ENCODE measurements at regions not wholly inside any gene's neighbourhood (a gene's known extent, or its start where the extent isn't known, plus 50 kb on each side); places are given as distances from the start of the nearest gene placed in this dataset.

- no peak overlapping the region for H3K4me2 ChIP-seq
- no peaks in the 10 kb centered on the region for H3K36me3 ChIP-seq
- no peaks in the 10 kb centered on the region for H3K36me3 Mint-ChIP-seq
- no peak for DNase-seq (ENCODE audit: low spot score)
- no peak overlapping the region for H3K27ac Mint-ChIP-seq
- no peaks in the 10 kb centered on the region for H3K27me3 Mint-ChIP-seq (ENCODE audit: insufficient read depth, low read depth)
- H3K79me2 ChIP-seq (ENCODE audit: low read depth), result no peaks in the 10 kb centered on the region
- H3K9me3 Mint-ChIP-seq, result no peaks in the 10 kb centered on the region
- peaks cover 10% of the 10 kb centered on the region for H3K4me1 Mint-ChIP-seq
- no peaks in the 10 kb centered on the region for H4K20me1 ChIP-seq (ENCODE audit: low read depth)
- TF ChIP-seq EZH2phosphoT487 (IDR thresholded peaks at IDR 0.05) (no peak), EZH2 (IDR thresholded peaks at IDR 0.05) (no peak)
- TF ChIP-seq, protein P1, sequence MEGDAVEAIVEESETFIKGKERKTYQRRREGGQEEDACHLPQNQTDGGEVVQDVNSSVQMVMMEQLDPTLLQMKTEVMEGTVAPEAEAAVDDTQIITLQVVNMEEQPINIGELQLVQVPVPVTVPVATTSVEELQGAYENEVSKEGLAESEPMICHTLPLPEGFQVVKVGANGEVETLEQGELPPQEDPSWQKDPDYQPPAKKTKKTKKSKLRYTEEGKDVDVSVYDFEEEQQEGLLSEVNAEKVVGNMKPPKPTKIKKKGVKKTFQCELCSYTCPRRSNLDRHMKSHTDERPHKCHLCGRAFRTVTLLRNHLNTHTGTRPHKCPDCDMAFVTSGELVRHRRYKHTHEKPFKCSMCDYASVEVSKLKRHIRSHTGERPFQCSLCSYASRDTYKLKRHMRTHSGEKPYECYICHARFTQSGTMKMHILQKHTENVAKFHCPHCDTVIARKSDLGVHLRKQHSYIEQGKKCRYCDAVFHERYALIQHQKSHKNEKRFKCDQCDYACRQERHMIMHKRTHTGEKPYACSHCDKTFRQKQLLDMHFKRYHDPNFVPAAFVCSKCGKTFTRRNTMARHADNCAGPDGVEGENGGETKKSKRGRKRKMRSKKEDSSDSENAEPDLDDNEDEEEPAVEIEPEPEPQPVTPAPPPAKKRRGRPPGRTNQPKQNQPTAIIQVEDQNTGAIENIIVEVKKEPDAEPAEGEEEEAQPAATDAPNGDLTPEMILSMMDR (IDR thresholded peaks at IDR 0.05), result no peak
- peak overlapping the region; percentile 65 for H2AFZ ChIP-seq (replicated peaks)
- H3K4me3 Mint-ChIP-seq, result no peak overlapping the region
- H3F3A ChIP-seq (ENCODE audit: low read depth), result no peaks in the 10 kb centered on the region
- H3K9ac ChIP-seq, result no peak overlapping the region
- H3K27ac ChIP-seq, result no peak overlapping the region
- H3K27me3 ChIP-seq, result no peaks in the 10 kb centered on the region
- H3K4me1 ChIP-seq, result peaks cover 22% of the 10 kb centered on the region
- no peak overlapping the region for H3K4me3 ChIP-seq
- H3K9me3 ChIP-seq (ENCODE audit: low read depth), result no peaks in the 10 kb centered on the region
These were observed 52.5 kb upstream of the C9orf72 start for GRCh38 chr9:27625751-27626150.

GRCh38 chr9:27626244-27627187 lies 53.2 kb upstream of the C9orf72 start:
- Mint-ChIP-seq H3K9me3 (no peaks in the 10 kb centered on the region), H3K36me3 (no peaks in the 10 kb centered on the region), H3K27me3 (ENCODE audit: insufficient read depth, low read depth) (no peaks in the 10 kb centered on the region), H3K4me3 (no peak overlapping the region), H3K4me1 (peaks cover 10% of the 10 kb centered on the region), H3K27ac (no peak overlapping the region)
- Histone ChIP-seq H2AFZ (replicated peaks) (peak overlapping the region; percentile 65), H3K9me3 (ENCODE audit: low read depth) (no peaks in the 10 kb centered on the region), H3K36me3 (no peaks in the 10 kb centered on the region), H3K79me2 (ENCODE audit: low read depth) (no peaks in the 10 kb centered on the region), H3K27ac (no peak overlapping the region), H3K4me1 (peaks cover 22% of the 10 kb centered on the region), H4K20me1 (ENCODE audit: low read depth) (no peaks in the 10 kb centered on the region), H3K4me2 (peak overlapping the region; percentile 45), H3K27me3 (no peaks in the 10 kb centered on the region), H3K9ac (no peak overlapping the region), H3F3A (ENCODE audit: low read depth) (no peaks in the 10 kb centered on the region), H3K4me3 (no peak overlapping the region)
- TF ChIP-seq, protein P1 (IDR thresholded peaks at IDR 0.05), result no peak
- TF ChIP-seq EZH2phosphoT487 (IDR thresholded peaks at IDR 0.05) (no peak), EZH2 (IDR thresholded peaks at IDR 0.05) (no peak)
- DNase-seq (ENCODE audit: low spot score), result no peak

DNA sequence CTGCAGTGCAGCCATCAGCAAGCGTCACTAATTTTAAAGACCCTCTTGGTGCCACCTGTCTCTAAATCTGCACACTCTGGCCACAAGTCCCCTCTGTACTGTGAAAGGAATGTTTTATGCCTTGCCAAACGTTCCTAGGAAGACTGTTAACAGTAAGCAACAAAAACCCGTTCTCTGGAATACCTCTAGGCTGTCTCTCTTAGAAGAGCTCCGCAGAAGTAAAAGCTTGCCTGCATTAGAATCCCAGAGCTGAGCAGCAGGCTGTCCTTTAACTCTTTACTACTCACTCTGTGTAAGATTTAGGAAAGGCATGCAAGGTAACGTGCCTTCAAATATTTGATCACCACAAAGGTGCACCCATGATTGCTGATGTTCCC lies 53.9 kb upstream of the C9orf72 start:
- Histone ChIP-seq H3K4me1 (peaks cover 22% of the 10 kb centered on the region), H3K4me2 (peak overlapping the region; percentile 45), H3K9ac (no peak overlapping the region)

DNA sequence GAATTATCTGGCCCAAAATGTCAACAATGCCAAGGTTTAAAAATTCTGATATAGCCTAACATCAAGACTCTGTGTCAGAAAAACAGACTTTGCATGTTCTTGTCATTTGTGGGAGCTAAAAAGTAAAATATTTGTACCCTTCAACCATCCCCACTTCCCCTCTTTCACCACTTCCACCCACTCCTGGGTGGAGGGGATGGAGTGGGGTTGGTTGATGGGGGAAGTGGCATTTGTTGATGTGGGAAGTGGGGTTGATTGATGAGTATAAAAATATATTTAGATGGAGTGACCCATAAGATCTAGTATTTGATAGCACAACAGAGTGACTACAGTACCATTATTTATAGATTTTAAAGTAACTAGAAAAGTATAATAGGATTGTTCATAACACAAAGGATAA lies 55.0 kb upstream of the C9orf72 start:
- H4K20me1 ChIP-seq (ENCODE audit: low read depth), result no peaks in the 10 kb centered on the region
- Mint-ChIP-seq H3K4me1 (peaks cover 10% of the 10 kb centered on the region), H3K4me3 (no peak overlapping the region), H3K9me3 (peaks cover 2% of the 10 kb centered on the region), H3K36me3 (no peaks in the 10 kb centered on the region), H3K27ac (no peak overlapping the region), H3K27me3 (ENCODE audit: insufficient read depth, low read depth) (no peaks in the 10 kb centered on the region)
- H3F3A ChIP-seq (ENCODE audit: low read depth), result no peaks in the 10 kb centered on the region
- no peaks in the 10 kb centered on the region for H3K9me3 ChIP-seq (ENCODE audit: low read depth)
- H3K79me2 ChIP-seq (ENCODE audit: low read depth), result no peaks in the 10 kb centered on the region
- H3K27me3 ChIP-seq, result no peaks in the 10 kb centered on the region
- no peak overlapping the region for H3K4me3 ChIP-seq
- H2AFZ ChIP-seq (replicated peaks), result peak overlapping the region; percentile 44
- TF ChIP-seq EZH2 (IDR thresholded peaks at IDR 0.05), result no peak
- TF ChIP-seq, protein P1 (IDR thresholded peaks at IDR 0.05), result no peak
- no peak for TF ChIP-seq EZH2phosphoT487 (IDR thresholded peaks at IDR 0.05)
- no peak for DNase-seq (ENCODE audit: low spot score)
- no peak overlapping the region for H3K27ac ChIP-seq
- H3K4me1 ChIP-seq, result peaks cover 22% of the 10 kb centered on the region
- H3K9ac ChIP-seq, result no peak overlapping the region
- no peaks in the 10 kb centered on the region for H3K36me3 ChIP-seq
- H3K4me2 ChIP-seq, result no peak overlapping the region

More for the DNA sequence above, 53.9 kb upstream of the C9orf72 start:
- Histone ChIP-seq H3K27ac (no peak overlapping the region), H3K79me2 (ENCODE audit: low read depth) (no peaks in the 10 kb centered on the region), H3K4me3 (no peak overlapping the region), H2AFZ (replicated peaks) (peak overlapping the region; percentile 51), H3F3A (ENCODE audit: low read depth) (no peaks in the 10 kb centered on the region), H3K9me3 (ENCODE audit: low read depth) (no peaks in the 10 kb centered on the region), H3K27me3 (no peaks in the 10 kb centered on the region), H4K20me1 (ENCODE audit: low read depth) (no peaks in the 10 kb centered on the region), H3K36me3 (no peaks in the 10 kb centered on the region)
- H3K9me3 Mint-ChIP-seq, result peaks cover under 1% of the 10 kb centered on the region
- no peak overlapping the region for H3K27ac Mint-ChIP-seq
- no peak for TF ChIP-seq EZH2phosphoT487 (IDR thresholded peaks at IDR 0.05)
- no peaks in the 10 kb centered on the region for H3K36me3 Mint-ChIP-seq
- H3K4me1 Mint-ChIP-seq, result peaks cover 10% of the 10 kb centered on the region
- no peak overlapping the region for H3K4me3 Mint-ChIP-seq
- DNase-seq (ENCODE audit: low spot score), result peak; percentile 47
- H3K27me3 Mint-ChIP-seq (ENCODE audit: insufficient read depth, low read depth), result no peaks in the 10 kb centered on the region

Data from neural progenitor cell (in vitro differentiated cells).